Activated CD4-positive, alpha-beta T cell treated with anti-CD3 and anti-CD28 coated beads, Interleukin-2, Interleukin-6, amounts not matched to agents 100 ng/mL and 50 ng/mL, durations not matched to agents 16 hours and 8 hours (primary cell): ENCODE measurements at regions not wholly inside any gene's neighbourhood (a gene's known extent, or its start where the extent isn't known, plus 50 kb on each side); places are given as distances from the start of the nearest gene placed in this dataset.
A peak's percentile ranks its signal among the peaks of the same experiment; 100 is the strongest.

Experiments used
- DNase-seq: peaks from one replicate; pipeline ENCODE4 v3.0.0-alpha.2; 2020

DNA sequence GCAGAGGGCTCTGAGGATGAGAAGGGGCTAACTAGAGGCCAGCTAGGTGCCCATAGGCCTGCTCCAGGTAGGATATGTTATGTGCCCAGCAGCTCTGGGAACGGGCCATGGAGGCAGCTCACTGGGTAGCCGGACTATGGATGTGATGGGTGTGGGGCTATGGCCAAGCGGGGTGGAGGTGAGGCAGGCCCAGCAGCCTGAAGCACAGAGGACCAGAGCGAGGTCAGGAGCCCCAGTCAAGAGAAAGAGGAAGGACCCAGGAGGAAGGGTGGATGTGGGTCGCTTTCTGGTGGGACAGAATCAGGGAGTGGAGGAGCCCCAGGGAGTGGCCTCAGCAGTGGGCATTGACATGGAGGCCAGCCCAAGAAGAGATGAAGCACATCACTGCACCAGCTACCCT is 117.9 kb upstream of the MLN start:
- DNase-seq, result no peak

DNA sequence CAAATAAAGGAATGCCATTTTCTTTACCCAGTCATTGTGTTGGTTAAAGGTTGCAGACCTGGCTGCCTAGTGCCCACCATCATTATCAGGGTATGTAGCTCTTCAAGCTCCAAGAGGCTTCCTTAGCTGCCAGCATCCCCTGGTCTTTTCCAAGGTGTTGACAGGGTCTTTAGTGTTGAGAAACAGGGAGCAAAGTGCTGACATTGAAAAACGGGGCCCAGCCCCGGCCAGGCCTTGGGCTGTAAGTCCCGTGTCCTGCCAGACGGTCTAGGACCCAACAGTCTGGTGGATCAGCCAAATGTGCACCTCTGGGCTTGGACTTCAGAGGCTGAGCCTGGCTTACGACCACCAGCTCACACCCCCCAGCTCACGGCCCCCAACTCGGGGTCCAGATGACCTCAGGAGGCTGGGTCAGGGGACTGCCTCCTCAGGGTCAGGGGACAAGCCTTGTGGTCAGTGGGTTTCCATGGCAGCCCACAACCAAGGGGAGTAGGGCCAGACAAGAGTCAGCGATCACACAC is 114.4 kb upstream of the MLN start:
- no peak for DNase-seq

DNA sequence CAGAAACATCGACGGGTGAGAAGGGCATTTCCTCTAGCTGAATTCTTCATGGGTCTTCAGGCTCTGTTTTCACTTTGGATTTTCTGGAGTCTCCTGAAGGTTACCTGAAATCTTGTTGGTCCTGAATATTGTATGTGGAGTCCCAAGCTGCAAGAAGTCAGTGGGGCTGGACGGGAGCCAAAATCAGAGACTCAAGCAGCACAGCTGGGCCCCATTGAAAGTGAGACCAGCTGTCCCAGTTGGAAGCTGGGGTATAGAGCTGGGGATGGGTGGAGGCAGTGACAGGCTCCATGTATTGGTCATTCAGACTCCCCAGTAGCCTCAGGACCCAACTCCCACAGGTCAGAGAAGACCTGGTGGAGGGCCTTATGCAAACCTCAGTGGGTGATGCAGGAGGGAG is 111.3 kb upstream of the MLN start:
- no peak for DNase-seq

DNA sequence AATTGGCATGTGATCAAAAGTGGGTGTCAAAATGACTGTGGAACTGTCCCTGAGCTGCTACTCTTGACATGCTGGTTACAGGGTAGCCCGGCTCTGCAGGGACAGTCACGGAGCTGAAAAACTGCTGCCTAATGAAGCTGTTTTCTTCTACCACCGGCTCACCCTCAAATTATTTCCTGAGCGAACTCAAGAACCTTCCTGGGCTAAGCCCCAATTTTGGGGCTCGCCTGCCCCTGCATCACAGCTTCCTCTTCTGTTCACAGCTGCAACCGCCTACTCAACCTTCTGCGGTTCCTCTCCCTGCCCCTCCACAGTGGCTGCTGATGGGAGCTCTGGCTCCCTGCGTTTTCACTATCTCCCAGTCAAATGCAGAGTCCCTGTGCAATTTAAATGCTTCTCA is 110.8 kb upstream of the MLN start:
- DNase-seq, result peak; percentile 44

DNA sequence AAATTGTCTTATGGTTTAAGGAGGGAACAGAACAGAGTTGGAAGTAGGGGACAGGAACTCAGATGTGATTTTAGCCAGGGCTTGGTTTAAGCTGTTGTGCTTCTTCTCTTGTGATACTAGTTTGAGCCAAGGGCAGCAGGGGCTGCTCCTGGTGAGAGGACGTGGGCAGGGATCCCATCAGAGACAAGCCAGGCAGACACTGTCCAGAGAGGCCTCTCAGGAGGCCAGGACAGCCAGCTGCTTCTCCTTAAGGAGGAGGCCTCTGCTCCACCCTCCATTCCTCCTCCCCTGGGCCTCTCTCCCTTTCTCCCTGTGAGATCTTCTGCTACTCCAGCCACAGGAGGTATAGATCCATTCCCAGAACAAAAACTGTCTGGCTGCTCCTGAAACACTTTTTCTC is 108.4 kb upstream of the MLN start:
- DNase-seq, result no peak

DNA sequence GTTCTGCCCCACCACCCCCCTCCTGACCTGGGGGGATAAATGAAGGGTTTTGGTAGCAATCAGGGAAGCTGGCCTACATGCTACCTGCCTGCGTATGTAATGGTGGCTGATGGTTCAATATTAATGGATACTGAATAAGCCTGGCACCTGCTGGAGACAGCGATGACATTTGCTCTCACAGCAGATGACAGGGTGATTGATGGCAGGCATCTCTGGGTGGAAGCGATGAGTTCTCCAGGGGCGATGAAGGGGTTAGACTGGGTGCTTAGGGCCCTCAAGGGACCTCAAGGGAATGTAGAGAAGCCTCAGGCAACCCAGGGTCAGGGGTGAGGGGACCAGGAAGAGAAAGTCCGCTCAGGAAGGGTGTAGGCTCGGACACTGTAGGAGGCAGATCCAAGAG is 107.7 kb upstream of the MLN start:
- DNase-seq, result no peak

DNA sequence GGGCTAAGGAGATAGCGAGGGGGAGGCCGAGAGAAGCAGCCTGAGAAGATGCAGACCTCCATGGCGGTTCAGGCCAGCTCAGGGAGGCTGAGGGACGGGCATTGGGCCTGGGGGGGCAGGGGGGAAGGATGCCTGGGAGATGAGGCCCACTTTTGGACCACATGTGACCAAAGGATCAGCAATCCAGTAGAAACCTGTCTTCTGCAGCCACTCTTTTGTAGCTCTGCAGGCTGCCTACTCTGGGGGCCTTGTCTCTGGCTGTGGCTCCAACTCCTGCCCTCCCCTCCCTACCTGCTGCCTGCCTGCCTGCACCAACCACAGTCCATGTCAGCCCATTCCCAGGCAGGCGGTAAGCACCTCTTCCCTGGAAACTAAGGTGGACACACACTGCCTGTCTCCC is 106.8 kb upstream of the MLN start:
- no peak for DNase-seq

DNA sequence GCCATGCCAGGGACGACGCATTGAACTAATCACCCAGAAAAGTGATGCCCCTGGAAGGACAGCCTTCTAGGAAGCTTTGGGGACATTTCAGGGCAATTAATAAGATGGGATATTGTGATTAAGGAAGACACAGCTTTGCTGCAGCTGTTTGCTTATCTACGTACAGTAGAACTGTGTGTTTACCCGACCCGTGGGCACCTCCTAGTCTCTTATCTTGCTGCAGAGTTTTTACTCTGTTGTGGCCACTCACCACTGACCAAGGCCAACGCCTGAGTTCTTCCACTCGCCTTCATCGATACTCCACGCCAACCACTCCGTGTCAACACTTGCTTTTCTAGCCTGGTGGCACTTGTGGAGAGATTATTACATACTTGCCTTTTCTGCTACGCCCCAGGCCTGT is 105.9 kb upstream of the MLN start:
- DNase-seq, result no peak

DNA sequence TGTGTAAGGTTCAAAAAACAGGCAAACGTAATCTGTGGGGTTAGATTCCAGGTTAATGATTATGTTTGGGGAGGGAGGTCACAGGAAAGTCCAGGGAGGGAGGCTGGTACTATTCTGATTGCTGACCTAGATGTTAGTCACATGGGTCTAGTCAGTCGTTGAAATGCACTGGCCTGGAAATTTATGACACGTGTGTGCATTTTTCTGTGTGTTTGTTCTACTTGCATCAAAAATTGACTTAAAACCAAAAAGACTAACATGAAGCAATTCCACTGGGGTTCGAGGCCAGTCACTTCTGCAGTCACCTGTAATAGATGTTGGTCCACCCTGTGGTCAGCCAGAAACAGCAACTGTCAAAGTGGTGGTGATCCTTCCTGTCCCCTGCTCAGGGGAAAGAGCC is 104.2 kb upstream of the MLN start:
- no peak for DNase-seq

DNA sequence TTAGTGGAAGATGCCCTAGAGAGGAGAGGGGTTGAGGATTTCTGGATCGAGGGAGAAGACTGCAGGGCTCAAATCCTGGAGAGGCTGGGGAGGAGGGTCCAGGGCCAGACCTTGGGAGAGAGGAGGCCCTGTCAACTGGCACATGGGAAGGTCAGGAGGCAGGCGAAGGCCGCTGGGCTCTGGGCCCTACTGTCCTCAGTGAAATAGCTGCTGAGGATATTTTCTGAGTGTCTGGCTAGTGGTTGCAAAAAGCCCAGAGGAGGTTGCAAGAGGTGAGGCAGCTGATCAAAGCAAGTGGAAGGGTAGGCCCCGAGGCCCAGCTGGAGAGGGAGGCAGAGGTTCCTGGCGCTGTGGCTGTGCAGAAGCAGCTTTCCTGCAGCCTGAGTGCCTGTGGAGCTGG is 103.4 kb upstream of the MLN start:
- no peak for DNase-seq

DNA sequence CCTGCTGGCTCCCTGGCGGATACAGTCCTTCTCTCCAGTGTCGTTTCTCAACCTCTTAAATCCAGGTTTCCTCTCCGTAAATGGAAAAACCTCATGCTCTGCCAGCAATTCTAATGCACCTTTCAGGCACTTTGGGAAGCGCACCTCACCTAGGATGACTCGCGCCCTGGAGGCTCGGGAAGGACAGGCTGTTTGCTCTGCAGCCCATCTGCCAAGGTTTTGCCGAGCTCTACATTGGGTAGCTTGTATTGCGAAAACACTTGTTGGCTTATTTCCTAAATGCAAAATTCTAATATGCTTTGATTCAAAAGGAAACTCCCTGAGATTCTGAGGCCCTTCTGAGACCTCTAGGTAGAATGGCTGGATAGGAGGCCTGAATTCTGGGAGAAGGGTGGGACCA is 102.6 kb upstream of the MLN start:
- DNase-seq, result no peak

DNA sequence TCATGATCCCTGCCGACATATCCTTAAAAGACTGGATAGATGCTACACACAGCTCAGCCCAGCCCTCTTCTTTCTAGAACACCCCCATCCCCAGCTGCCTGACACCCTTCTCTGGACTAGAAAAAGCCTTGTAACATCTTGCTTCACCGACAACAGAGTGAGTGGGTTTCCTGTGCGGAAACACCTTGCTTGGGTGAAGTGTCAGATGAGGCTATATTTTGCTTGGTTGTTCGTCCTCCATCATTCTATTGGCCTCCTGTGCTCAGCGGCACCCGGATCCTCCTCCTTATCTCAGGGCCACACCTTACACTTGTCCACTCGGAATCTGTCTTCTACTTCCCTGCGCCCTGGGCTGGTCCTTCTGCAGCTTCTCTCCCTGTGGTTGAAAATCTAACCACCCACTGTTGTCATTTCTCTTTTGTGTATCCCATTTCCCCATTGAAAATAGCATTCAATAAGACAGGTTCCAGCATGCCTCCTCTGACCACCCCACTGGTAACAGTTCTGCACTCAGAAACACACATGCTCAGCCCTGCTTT is 101.3 kb upstream of the MLN start:
- peak; percentile 60 for DNase-seq

DNA sequence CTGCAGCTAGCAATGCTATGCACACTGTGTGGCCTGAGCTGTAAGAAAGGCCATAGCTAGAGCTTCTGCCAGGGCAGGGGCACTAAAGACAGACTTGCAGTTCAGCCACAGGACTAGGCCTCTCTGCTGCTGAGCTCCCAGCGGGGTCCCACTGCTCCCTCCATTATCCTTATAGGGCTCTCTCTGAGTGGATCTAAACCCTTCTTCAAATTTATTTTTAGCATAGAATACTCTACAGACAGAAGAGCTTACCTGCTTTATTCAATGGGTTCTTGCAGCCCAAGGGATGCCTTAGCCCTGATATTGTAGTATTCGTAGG is 100.9 kb upstream of the MLN start:
- no peak for DNase-seq

DNA sequence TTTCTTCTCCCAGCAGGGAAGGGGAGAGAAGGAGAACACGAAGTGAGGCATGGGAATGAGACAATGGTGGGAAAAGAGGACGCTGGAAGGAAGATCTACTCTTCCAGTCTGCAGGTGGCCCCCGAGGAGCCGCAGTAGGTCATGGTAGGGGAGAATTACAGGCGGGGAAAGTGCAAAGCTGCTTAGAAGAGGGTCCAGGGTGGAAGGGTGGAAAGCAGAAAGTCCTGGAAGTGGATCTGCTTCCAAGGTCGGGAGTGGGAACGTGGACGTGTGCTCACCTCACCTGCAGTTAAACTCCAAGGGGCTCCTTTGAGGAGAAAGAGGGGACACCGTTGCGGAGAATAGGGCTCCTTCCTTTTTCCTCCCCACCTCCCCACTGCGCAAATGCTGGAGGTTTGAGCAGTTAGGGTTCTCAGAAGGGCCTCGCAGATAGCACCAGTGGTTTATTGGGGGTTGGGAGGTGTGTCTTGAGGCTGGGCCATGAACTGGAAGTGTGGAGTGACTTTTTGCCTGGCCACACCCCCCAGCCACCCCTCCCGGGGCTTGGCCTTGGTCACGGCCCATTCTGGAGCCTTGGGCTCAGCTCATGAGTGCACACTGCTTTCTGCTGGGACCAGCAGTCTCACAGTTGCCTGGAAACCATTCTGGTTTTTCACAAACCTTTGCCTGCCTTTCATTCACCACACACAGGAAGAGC is 100.4 kb upstream of the MLN start:
- peak; percentile 91 for DNase-seq

DNA sequence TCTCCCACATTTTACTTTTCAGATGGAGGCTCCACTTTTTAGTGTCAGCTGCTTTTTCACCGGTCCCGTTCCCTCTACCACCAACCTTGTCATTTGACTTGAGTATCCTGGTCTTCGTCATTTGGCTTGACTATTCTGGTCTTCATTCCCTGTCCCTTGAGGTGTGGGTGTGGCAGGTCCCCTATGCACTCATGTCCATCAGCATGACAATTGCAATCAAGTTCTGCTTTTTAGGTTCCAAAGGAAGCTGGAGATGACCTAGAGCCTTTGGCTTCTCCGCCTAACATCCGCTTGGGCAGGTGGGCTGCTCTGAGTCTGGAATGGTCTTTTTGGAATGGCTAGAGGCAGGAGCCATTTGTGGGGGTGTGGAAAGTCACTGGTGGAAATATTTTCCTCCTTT is 99.8 kb upstream of the MLN start:
- DNase-seq, result no peak

DNA sequence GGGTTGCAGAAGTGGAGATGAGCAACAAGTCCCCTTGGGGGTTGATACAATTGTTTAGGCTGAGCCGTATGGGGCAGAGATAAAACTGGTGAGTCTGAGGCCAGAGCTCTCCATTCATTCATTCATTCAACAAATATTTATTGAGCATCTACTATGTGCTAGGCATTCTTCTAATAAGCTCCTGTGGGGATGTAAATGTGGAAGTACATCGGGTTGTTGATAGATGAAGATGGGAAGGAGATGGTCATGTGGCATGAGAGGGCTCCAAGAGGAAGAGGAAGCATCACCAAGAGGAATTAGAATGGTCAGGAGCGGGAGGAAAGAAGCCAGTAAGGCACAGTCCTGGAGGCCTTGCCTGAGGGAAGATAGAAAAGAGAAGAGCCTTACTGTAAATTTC is 98.7 kb upstream of the MLN start:
- no peak for DNase-seq

DNA sequence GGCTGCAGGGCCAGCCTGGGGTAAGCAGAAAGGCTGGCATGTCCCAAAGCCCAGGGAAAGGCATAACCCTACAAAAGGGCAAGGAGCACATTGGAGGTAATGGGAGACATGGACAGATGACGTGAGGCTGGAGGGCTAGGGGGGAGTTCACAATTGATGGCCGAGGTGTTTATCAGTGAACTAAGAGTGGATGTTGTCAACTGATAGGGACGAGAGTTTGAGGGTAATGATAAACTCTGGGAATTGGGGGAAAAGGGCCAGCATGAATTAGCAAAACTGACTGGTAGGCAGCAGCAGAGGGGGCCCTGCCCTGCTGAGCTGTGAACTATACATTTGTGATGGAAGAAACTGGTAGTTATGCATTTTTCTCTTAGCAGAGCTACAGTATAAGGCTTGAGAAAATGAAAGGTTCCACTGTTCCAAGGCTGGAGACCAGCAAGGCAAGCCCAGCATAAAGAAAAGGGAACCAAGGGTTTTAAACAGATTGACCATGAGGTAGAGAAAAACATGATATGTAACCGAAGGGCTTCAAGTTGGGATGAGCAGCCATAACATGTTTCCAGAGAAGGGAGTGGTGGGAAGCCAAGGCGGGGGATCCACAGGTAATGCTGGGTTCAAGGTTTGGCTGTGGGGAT is 98.1 kb upstream of the MLN start:
- no peak for DNase-seq

DNA sequence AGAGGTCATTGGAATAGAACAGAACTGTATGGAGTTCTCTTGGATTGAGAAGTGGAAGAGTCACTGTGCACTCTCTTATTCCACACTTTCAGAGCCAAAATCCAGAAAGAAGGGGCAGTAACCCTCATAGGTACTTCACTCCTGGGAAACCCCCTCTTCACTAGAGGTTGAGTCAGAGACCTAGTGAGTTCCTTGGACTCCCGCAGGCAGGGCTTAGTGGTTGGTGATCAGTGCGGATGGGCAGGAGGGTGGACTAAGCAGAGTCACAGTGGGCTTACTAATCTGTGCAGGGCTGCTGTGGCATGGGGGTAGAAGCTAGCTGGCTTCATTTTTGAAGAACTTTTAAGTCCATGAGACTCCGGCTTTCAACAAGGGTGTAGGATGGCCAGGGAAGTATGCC is 95.0 kb upstream of the MLN start:
- DNase-seq, result no peak

DNA sequence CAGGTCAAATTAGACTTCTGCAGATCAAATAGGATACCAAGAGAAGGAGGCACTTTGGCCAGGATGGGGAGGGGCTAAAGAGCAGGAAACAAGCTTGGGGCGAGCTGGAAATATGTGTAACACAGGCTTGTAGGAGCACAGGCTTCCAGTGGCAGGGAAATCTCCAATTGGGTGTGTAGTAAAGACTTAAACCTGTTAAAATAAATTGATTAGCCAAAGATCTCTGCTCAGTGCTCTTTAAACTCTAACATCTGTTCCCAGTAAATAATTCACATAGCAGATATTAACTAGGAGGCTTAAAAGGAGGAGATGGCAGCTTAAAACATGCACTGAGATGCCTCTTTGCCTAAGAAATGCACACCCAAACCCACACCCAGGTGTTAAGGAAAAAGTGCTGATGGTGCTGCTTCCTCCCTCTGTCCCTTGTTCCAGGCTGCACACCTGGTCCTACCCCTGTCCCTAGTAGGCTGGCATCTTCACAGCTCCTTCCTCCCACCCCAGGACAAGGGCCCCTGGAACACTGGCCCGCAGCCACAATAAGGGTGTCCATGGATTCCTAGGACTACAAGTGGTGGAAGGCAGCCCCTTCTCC is 93.5 kb upstream of the MLN start:
- DNase-seq, result no peak

DNA sequence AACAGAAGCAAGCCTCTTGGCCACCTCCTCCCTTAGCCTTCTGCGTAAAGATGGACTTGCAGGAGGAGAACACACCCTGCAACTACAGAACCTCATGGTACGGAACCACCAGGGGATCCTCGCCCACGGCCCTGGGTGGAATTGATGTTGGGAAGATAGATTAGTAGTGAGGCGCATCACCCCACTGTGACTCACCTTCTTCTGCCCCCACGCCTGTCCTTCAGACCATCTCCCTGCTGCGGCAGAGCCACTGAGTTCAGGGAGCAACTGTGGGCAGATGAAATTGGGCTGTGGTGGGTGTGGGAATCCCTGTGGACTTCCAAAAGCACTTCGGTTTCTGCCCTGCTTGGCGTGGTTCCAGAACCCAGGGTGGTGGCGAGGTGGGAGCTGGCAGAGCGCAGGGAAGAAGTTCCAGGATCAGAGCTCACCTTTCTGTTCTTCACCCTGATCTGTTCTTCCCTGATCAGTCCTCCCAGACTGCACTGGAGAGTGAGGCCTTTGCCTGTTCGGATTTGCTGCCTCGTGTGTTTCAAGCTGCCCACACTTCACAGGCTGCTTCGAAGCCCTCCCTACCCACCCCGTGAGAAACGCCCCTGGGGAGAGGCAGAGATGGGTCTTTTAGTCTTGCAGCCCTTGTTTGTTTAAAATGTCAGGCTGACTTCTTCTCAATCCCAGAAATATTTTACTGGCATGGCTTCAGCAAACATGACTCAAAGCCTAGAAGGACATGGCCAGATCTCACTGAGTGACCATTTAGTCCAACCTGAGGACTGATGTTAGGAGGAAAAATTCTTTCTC is 92.8 kb upstream of the MLN start:
- DNase-seq, result no peak

DNA sequence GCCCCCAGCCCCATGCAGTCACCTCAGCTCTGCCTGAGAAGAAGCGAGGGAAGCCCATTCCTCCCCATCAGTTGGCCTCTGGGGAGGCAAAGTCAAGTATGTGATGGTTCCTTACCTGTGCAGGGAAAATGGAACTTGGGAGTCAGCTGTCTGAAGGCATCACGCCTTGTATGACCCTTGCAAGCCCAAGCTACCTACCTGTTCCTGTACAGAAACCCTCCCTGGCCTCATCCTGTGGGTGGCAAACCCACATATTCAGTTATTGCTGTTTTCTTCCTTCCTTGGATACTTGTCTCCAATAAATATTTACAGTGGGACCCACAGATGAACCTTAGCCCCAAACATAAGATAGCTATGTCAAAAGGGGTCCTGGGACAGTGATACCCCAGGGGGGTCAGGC is 92.2 kb upstream of the MLN start:
- DNase-seq, result no peak

DNA sequence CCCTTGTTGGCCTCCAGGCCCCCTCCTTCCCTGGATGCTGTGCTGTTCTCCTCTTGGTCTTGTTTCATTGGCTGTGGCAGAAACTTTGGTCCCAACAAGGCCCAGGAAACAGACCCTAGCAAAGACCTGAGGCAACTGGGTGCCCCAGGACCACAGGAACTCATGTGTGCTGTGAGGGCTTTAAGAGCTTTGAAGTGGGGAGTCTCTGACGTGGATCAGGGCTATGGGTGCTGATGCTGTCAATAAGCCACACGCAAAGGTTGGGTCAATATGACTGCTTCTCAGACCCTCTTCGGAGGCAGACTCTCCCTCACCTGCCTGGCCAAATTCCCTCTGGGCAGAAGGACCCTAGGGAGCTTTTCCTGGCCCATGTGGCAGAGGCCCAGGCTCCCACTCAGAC is 91.5 kb upstream of the MLN start:
- no peak for DNase-seq

DNA sequence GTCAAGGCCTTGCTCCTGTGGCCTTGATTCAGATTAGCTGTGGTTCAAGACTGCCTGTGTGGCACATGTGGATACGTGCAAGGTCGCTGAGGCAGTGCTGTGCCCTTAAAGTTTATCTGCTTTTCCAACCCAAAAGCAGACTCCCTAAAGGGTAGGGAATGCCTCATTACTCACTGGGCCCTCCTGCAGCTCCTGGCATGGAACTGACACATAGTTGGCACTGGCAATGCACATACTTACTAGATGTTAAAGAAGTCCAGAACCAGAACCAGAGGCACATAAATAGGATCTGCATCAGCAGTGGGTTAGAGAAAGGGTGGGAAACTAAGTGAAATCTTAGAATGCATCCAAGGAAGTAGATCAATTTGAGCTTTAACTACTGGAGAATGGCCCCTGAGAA is 90.6 kb upstream of the MLN start:
- DNase-seq, result no peak
